HEK293 (cell line): ENCODE measurements at regions not wholly inside any gene's neighbourhood (a gene's known extent, or its start where the extent isn't known, plus 50 kb on each side); places are given as distances from the start of the nearest gene placed in this dataset.

ENCODE experiments used
- CTCF ChIP-seq: fragments of 450-650 bp; formaldehyde crosslinking; IDR thresholded peaks from 2 replicates; pipeline ENCODE4 v1.5.1; 2016; ENCODE audit warnings: missing biosample characterization, missing genetic modification characterization
- GFI1B ChIP-seq: fragments of 450-650 bp; formaldehyde crosslinking; IDR thresholded peaks from 2 replicates; pipeline ENCODE4 v1.5.1; 2016; ENCODE audit warnings: missing biosample characterization, missing genetic modification characterization
- YY1 ChIP-seq: fragments of 450-650 bp; formaldehyde crosslinking; IDR thresholded peaks from 2 replicates; pipeline ENCODE4 v1.5.1; 2018; ENCODE audit warnings: missing biosample characterization, missing genetic modification characterization
- ZNF174 ChIP-seq: fragments of 450-650 bp; formaldehyde crosslinking; IDR thresholded peaks from 2 replicates; pipeline ENCODE4 v1.5.0; 2017; ENCODE audit warnings: missing biosample characterization, mild to moderate bottlenecking, missing genetic modification characterization
- ZNF549 ChIP-seq: fragments of 450-650 bp; IDR thresholded peaks from 2 replicates; pipeline ENCODE4 v1.5.1; 2018; ENCODE audit warnings: missing biosample characterization, missing genetic modification characterization, mild to moderate bottlenecking, inconsistent platforms, moderate library complexity
- ZNF664 ChIP-seq: fragments of 450-650 bp; formaldehyde crosslinking; IDR thresholded peaks from 2 replicates; pipeline ENCODE4 v1.5.1; 2016; ENCODE audit warnings: missing biosample characterization, missing genetic modification characterization
- ZSCAN5A ChIP-seq: fragments of 450-650 bp; formaldehyde crosslinking; IDR thresholded peaks from 2 replicates; pipeline ENCODE4 v1.5.1; 2016; ENCODE audit warnings: missing biosample characterization, missing genetic modification characterization

GRCh38 chr2:138079976-138080375, 115.7 kb downstream of the HNMT start:
- TF ChIP-seq ZSCAN5A (no peak), GFI1B (tag by site-specific recombination) (no peak), ZNF174 (no peak), CTCF (no peak), ZNF549 (no peak), YY1 (tag by site-specific recombination) (no peak), ZNF664 (no peak)
